Frontal cortex (tissue), 3 donors: ENCODE measurements at regions not wholly inside any gene's neighbourhood (a gene's known extent, or its start where the extent isn't known, plus 50 kb on each side); places are given as distances from the start of the nearest gene placed in this dataset.

Experiments used
- DNase-seq, 2 donors: peaks; one replicate each; pipeline ENCODE4 v3.0.0; 2012; ENCODE audit warnings: low spot score in 2 of 2
- FAIRE-seq: peaks from 2 replicates; lab custom pipeline; 2012; peaks lifted over from hg19 to GRCh38; lab: Jason Lieb, UNC
- donor health status: control.
- donor health status: control.
- donor health status: control.

GRCh38 chr5:74070766-74071165 lies 444.8 kb downstream of the ARHGEF28 start:
- DNase-seq (no peak), FAIRE-seq (no peak)

GRCh38 chr5:74069741-74070140 lies 443.7 kb downstream of the ARHGEF28 start:
- FAIRE-seq: no peak
- no peak for DNase-seq

GRCh38 chr5:74067748-74068541 lies 441.9 kb downstream of the ARHGEF28 start:
- FAIRE-seq: no peak

GRCh38 chr5:74064911-74065310 lies 438.9 kb downstream of the ARHGEF28 start:
- FAIRE-seq (no peak), DNase-seq (no peak)

More at GRCh38 chr5:74067748-74068541, 441.9 kb downstream of the ARHGEF28 start:
- no peak for DNase-seq

GRCh38 chr5:74064225-74064624 lies 438.2 kb downstream of the ARHGEF28 start:
- no peak for DNase-seq
- FAIRE-seq: no peak

GRCh38 chr5:74063821-74064220 lies 437.8 kb downstream of the ARHGEF28 start:
- FAIRE-seq: no peak

GRCh38 chr5:74063346-74063745 lies 437.4 kb downstream of the ARHGEF28 start:
- FAIRE-seq: no peak

More at GRCh38 chr5:74063821-74064220, 437.8 kb downstream of the ARHGEF28 start:
- no peak for DNase-seq

GRCh38 chr5:74061292-74061691 lies 435.3 kb downstream of the ARHGEF28 start:
- DNase-seq (no peak), FAIRE-seq (no peak)

More at GRCh38 chr5:74063346-74063745, 437.4 kb downstream of the ARHGEF28 start:
- no peak for DNase-seq

- no peak for FAIRE-seq
- DNase-seq: no peak
Observed at GRCh38 chr5:74059706-74060105, 433.7 kb downstream of the ARHGEF28 start.

GRCh38 chr5:74056789-74057164 lies 430.8 kb downstream of the ARHGEF28 start:
- no peak for DNase-seq
- no peak for FAIRE-seq

- FAIRE-seq (no peak), DNase-seq (no peak)
Observed at GRCh38 chr5:74056107-74056788, 430.3 kb downstream of the ARHGEF28 start.

- no peak for FAIRE-seq
- DNase-seq: no peak
Observed at GRCh38 chr5:74055486-74056106, 429.6 kb downstream of the ARHGEF28 start.

- DNase-seq: no peak
- FAIRE-seq: no peak
Observed at GRCh38 chr5:74054641-74055421, 428.8 kb downstream of the ARHGEF28 start.

- FAIRE-seq (no peak), DNase-seq (no peak)
Observed at GRCh38 chr5:74054139-74054538, 428.1 kb downstream of the ARHGEF28 start.

GRCh38 chr5:74052441-74053221 lies 426.6 kb downstream of the ARHGEF28 start:
- DNase-seq: no peak
- FAIRE-seq: no peak

GRCh38 chr5:74051076-74051475 lies 425.1 kb downstream of the ARHGEF28 start:
- no peak for DNase-seq
- FAIRE-seq: no peak

- DNase-seq (no peak), FAIRE-seq (no peak)
Observed at GRCh38 chr5:74044936-74045335, 418.9 kb downstream of the ARHGEF28 start.

- DNase-seq (no peak), FAIRE-seq (no peak)
Observed at GRCh38 chr5:74042959-74043358, 417.0 kb downstream of the ARHGEF28 start.

- FAIRE-seq (no peak), DNase-seq (no peak)
Observed at GRCh38 chr5:74042559-74042958, 416.6 kb downstream of the ARHGEF28 start.
